GM12878 (cell line): ENCODE measurements at regions not wholly inside any gene's neighbourhood (a gene's known extent, or its start where the extent isn't known, plus 50 kb on each side); places are given as distances from the start of the nearest gene placed in this dataset.

Experiments used
- BACH1 ChIP-seq: fragments of 450-650 bp; IDR thresholded peaks from 2 replicates; pipeline ENCODE4 v1.6.1; 2017; ENCODE audit warnings: mild to moderate bottlenecking, borderline replicate concordance
- CBX3 ChIP-seq: fragments of 200-600 bp; sonication (generic); IDR thresholded peaks from 2 replicates; pipeline ENCODE4 v1.6.1; 2016; ENCODE audit warnings: low read depth, borderline replicate concordance
- ESRRA ChIP-seq: IDR thresholded peaks from 2 replicates; pipeline ENCODE4 v1.6.1; 2012; ENCODE audit warnings: mild to moderate bottlenecking, low read length, improper control_type of control experiment
- FOS ChIP-seq: IDR thresholded peaks from 3 replicates; pipeline ENCODE4 v1.6.1; 2011; ENCODE audit warnings: borderline replicate concordance; ENCODE audit not compliant: insufficient read length; ENCODE audit errors: extremely low read depth
- NFIC ChIP-seq: IDR thresholded peaks from 2 replicates; pipeline ENCODE4 v1.6.1; 2012; ENCODE audit warnings: low read depth, mild to moderate bottlenecking, inconsistent platforms, low read length, moderate library complexity
- SUZ12 ChIP-seq: fragments of 200-600 bp; sonication (generic); IDR thresholded peaks from one replicate; pipeline ENCODE4 v1.6.1; 2018; ENCODE audit warnings: antibody characterized with exemption, mild to moderate bottlenecking; ENCODE audit not compliant: unreplicated experiment
- ZNF274 ChIP-seq: IDR thresholded peaks from one replicate; pipeline ENCODE4 v1.8.0; 2011; ENCODE audit not compliant: insufficient read length, insufficient read depth
- TF ChIP-seq, protein P1 (sequence below): IDR thresholded peaks from 2 replicates; pipeline ENCODE4 v1.6.1; 2011; ENCODE audit warnings: mild to moderate bottlenecking, low read depth, low read length, moderate library complexity; ENCODE audit not compliant: insufficient replicate concordance
- TF ChIP-seq, protein P2 (sequence below): IDR thresholded peaks from 2 replicates; pipeline ENCODE4 v1.6.1; 2012; ENCODE audit warnings: low read depth, low read length, improper control_type of control experiment
- TF ChIP-seq, protein P3 (sequence below): fragments of 450-650 bp; conservative IDR thresholded peaks from 2 replicates; pipeline ENCODE4 v1.6.1; 2017; ENCODE audit warnings: mild to moderate bottlenecking, moderate library complexity

DNA sequence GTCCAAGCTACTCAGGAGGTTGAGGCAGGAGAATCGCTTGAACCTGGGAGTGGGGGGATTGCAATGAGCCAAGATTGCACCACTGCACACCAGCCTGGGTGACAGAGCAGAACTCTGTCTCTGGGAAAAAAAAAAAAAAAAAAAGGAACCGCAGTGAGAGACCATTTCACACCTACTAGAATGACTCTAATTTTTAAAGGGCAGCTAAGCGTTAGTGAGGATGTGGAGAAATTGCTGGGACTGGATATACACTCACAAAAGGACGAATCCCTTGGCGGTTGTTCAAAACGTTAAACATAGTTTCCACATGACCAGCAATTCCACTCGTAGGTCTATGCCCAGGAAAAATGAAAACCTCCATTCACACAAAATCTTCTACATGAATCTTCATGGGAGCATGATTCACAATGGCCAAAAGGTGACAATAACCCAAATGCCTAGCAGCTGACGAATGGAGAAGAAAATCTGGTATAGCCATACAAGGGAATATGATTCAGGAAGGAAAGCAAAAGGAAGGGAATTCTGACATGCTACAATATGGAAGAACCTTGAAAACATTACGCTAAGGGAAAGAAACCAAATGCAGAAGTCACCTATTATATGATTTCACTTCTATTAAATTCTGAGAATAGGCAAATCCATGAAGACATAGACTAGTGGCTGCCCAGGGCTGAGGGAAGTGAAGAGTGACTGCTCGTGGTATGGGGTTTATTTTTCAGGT is 127.0 kb downstream of the CHSY1 start (continued):
- TF ChIP-seq, protein P1, sequence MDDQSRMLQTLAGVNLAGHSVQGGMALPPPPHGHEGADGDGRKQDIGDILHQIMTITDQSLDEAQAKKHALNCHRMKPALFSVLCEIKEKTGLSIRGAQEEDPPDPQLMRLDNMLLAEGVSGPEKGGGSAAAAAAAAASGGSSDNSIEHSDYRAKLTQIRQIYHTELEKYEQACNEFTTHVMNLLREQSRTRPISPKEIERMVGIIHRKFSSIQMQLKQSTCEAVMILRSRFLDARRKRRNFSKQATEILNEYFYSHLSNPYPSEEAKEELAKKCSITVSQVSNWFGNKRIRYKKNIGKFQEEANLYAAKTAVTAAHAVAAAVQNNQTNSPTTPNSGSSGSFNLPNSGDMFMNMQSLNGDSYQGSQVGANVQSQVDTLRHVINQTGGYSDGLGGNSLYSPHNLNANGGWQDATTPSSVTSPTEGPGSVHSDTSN = no peak
- TF ChIP-seq NFIC = no peak
- TF ChIP-seq BACH1 = no peak
- no peak for TF ChIP-seq ESRRA
- no peak for TF ChIP-seq ZNF274
- TF ChIP-seq FOS = no peak
- TF ChIP-seq CBX3 = no peak
- TF ChIP-seq, protein P2, sequence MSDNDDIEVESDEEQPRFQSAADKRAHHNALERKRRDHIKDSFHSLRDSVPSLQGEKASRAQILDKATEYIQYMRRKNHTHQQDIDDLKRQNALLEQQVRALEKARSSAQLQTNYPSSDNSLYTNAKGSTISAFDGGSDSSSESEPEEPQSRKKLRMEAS = no peak
- no peak for TF ChIP-seq SUZ12
- TF ChIP-seq, protein P3, sequence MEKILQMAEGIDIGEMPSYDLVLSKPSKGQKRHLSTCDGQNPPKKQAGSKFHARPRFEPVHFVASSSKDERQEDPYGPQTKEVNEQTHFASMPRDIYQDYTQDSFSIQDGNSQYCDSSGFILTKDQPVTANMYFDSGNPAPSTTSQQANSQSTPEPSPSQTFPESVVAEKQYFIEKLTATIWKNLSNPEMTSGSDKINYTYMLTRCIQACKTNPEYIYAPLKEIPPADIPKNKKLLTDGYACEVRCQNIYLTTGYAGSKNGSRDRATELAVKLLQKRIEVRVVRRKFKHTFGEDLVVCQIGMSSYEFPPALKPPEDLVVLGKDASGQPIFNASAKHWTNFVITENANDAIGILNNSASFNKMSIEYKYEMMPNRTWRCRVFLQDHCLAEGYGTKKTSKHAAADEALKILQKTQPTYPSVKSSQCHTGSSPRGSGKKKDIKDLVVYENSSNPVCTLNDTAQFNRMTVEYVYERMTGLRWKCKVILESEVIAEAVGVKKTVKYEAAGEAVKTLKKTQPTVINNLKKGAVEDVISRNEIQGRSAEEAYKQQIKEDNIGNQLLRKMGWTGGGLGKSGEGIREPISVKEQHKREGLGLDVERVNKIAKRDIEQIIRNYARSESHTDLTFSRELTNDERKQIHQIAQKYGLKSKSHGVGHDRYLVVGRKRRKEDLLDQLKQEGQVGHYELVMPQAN = no peak
- TF ChIP-seq, all 136 proteins: peak for 9
